ENCODE measurements at regions not wholly inside any gene's neighbourhood (a gene's known extent, or its start where the extent isn't known, plus 50 kb on each side); places are given as distances from the start of the nearest gene placed in this dataset.
"Not testable (repeated sequence)": the region's sequence is repeated elsewhere in the genome, so short reads cannot be mapped to it uniquely, and the experiment has no call there.

DNA sequence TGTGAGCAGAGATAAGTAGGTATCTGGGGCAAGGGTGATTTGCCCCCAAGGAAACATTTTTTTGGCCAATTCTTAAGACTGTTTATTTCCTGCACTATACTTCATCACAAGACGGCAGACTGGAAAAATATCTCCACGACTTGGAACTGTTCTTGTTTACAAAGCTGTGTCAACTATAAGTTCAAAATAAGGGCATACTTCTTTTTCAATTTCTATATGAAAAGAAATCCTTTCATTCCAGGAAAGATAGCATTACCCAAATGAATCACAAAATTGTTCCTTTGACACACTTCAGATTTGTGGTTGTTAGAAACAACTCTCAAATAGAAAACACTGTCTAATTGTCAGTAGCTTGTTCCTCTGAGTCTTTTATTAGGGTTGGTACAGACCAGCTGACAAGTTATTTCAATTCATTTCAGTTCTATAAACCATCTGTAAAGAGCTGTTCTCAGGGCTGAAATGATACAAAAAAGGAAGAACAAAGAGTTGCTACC lies 212.9 kb upstream of the PRDM1 start:
- Histone ChIP-seq H3K4me3 (ENCODE audit: low read length) (no peak overlapping the region), H3K27me3 (ENCODE audit: insufficient read depth, low read length) (no peaks in the 10 kb centered on the region), H3K9ac (ENCODE audit: low read depth, low read length) (no peak overlapping the region), H3K36me3 (ENCODE audit: insufficient read depth, low read depth, low read length) (no peaks in the 10 kb centered on the region), H3K4me1 (ENCODE audit: insufficient read depth, low read length) (peaks cover 3% of the 10 kb centered on the region; the same call in 1 of the 2 replicates), H3K27ac (ENCODE audit: low read length) (no peak overlapping the region), H3K9me3 (ENCODE audit: insufficient read depth, low read depth, low read length) (no peaks in the 10 kb centered on the region)

DNA sequence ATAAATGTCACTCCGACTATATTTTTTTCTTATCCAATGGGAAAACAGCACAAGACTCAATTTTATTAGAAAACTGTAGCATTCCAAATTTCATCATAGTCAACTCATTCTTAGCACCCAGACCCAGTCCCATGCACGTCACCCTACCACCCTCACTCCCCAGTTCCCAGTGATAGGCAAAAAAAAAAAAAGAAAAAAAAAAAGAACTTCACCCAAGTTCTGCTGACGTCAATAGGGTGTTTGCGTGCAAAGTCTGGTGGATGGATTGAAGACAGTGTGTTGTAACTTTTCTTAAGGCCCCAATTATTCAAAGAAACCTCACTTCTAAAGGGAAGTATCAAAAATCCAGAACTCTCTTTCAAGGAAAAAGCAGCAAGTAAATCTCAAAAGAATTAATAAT lies 213.9 kb upstream of the PRDM1 start:
- Histone ChIP-seq H3K36me3 (ENCODE audit: insufficient read depth, low read depth, low read length) (no peaks in the 10 kb centered on the region), H3K4me3 (ENCODE audit: low read length) (no peak overlapping the region), H3K4me1 (ENCODE audit: insufficient read depth, low read length) (peaks cover 3% of the 10 kb centered on the region; the same call in 1 of the 2 replicates), H3K9ac (ENCODE audit: low read depth, low read length) (no peak overlapping the region), H3K27ac (ENCODE audit: low read length) (no peak overlapping the region), H3K9me3 (ENCODE audit: insufficient read depth, low read depth, low read length) (no peaks in the 10 kb centered on the region), H3K27me3 (ENCODE audit: insufficient read depth, low read length) (no peaks in the 10 kb centered on the region)

DNA sequence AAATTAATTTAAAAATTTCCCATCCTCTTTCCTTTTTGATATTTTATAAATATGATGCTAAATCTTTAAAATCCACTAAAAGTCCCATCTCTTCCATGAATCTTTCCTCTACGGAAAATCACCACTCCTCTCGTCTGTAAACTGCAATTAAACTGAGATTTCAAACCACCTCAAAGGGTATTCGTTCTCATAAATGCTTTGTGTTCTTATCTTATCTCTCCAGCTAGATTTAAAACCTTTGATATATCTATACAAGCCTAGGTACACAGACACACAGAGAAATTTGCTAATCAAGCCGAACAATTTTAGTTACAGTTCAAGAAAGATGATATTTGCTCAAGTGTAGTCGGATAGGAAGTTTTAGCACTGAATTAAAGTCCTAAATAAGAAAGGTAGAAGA lies 214.6 kb upstream of the PRDM1 start:
- H3K9ac ChIP-seq (ENCODE audit: low read depth, low read length), result no peak overlapping the region
- H3K27me3 ChIP-seq (ENCODE audit: insufficient read depth, low read length), result no peaks in the 10 kb centered on the region
- no peak overlapping the region for H3K4me3 ChIP-seq (ENCODE audit: low read length)
- no peaks in the 10 kb centered on the region for H3K36me3 ChIP-seq (ENCODE audit: insufficient read depth, low read depth, low read length)
- H3K27ac ChIP-seq (ENCODE audit: low read length), result no peak overlapping the region
- no peaks in the 10 kb centered on the region for H3K9me3 ChIP-seq (ENCODE audit: insufficient read depth, low read depth, low read length)
- peaks cover 3% of the 10 kb centered on the region; the same call in 1 of the 2 replicates for H3K4me1 ChIP-seq (ENCODE audit: insufficient read depth, low read length)

DNA sequence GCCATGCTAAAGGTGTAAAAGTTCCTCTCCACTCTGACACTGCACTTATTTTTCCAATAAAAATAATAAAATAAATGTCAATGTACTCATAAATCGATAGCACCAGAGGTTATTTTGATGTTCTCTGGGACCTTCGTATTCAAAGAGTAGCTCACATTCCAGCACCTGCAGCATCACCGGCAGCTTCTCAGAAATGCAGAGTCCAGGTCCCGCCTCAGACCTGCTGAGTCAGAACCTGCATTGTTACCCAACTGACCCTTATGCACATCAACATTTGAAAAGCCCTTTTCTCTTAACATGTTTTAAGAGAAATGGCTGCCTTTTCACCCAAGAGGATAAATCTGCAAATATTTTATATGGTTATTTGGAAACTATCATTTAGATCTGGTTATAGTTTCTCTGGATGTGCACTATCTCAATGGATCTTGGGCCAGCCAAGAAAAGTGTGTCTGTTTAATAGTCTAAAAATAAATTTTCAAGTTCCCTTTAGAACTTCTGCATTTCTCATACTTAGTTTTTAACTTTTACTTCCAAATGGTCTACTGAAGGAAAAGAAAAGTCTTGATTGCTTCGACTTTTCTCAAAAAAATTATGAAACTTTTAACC lies 216.2 kb upstream of the PRDM1 start:
- Histone ChIP-seq H3K9ac (ENCODE audit: low read depth, low read length) (no peak overlapping the region), H3K27ac (ENCODE audit: low read length) (no peak overlapping the region), H3K4me1 (ENCODE audit: insufficient read depth, low read length) (peaks cover 3% of the 10 kb centered on the region; the same call in 1 of the 2 replicates), H3K4me3 (ENCODE audit: low read length) (no peak overlapping the region), H3K9me3 (ENCODE audit: insufficient read depth, low read depth, low read length) (no peaks in the 10 kb centered on the region), H3K27me3 (ENCODE audit: insufficient read depth, low read length) (no peaks in the 10 kb centered on the region), H3K36me3 (ENCODE audit: insufficient read depth, low read depth, low read length) (no peaks in the 10 kb centered on the region)

DNA sequence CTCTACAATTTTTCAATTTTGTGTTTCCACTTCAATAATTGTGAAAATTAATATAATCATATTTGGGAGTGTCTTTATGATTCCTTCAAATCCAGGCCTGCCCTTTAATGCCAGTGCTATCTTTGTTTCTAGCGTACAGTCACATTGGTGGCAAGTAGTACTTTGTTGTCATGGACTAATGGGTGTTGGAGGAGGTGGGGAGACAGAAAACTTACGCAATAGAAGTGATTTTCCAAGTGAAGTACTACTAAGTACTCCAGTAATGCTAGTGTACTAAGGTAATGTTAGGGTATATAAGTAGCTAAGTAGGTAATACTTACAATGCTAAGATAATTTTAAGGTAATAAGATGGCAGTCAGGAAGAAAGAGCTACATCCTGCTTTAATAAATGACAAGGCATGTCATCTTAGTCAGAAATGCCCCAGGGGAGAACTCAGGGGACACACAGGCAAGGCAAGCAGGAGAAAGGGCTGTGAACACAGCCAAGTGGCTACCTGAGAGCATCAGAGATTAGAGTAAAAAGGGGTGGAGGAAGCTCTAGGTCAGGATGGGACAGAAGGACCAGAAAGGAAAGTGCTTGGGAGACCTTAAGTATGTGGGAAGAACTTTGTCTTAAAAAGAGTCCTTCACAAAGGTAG lies 217.2 kb upstream of the PRDM1 start:
- H3K9me3 ChIP-seq (ENCODE audit: insufficient read depth, low read depth, low read length), result no peaks in the 10 kb centered on the region
- no peaks in the 10 kb centered on the region for H3K36me3 ChIP-seq (ENCODE audit: insufficient read depth, low read depth, low read length)
- H3K9ac ChIP-seq (ENCODE audit: low read depth, low read length), result no peak overlapping the region
- no peak overlapping the region for H3K4me3 ChIP-seq (ENCODE audit: low read length)
- H3K27me3 ChIP-seq (ENCODE audit: insufficient read depth, low read length), result no peaks in the 10 kb centered on the region
- H3K27ac ChIP-seq (ENCODE audit: low read length), result no peak overlapping the region
- H3K4me1 ChIP-seq (ENCODE audit: insufficient read depth, low read length), result peaks cover 3% of the 10 kb centered on the region; the same call in 1 of the 2 replicates

DNA sequence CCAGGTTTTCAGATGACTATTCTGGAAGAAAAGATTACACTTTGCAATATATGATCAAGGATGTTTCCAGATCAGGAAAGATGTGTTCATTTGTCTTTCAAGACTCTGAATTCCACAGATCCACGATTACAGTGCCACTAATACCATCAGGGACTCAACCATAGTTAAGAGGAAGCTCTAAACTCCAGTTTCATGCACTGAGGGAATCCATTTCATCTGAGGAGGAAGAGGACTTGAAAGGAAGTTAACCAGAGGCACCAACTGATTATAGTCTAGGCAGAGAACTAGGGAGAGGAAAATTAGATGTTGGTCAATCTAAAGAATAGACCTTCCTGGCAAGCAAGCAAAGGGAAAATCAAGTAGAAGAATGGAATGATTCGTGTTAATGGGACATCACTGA lies 218.3 kb upstream of the PRDM1 start:
- H3K36me3 ChIP-seq (ENCODE audit: insufficient read depth, low read depth, low read length), result no peaks in the 10 kb centered on the region
- H3K9ac ChIP-seq (ENCODE audit: low read depth, low read length), result no peak overlapping the region
- H3K27me3 ChIP-seq (ENCODE audit: insufficient read depth, low read length), result no peaks in the 10 kb centered on the region
- H3K27ac ChIP-seq (ENCODE audit: low read length), result no peak overlapping the region
- H3K4me3 ChIP-seq (ENCODE audit: low read length), result no peak overlapping the region
- no peaks in the 10 kb centered on the region for H3K9me3 ChIP-seq (ENCODE audit: insufficient read depth, low read depth, low read length)
- H3K4me1 ChIP-seq (ENCODE audit: insufficient read depth, low read length), result peaks cover 3% of the 10 kb centered on the region; the same call in 1 of the 2 replicates

DNA sequence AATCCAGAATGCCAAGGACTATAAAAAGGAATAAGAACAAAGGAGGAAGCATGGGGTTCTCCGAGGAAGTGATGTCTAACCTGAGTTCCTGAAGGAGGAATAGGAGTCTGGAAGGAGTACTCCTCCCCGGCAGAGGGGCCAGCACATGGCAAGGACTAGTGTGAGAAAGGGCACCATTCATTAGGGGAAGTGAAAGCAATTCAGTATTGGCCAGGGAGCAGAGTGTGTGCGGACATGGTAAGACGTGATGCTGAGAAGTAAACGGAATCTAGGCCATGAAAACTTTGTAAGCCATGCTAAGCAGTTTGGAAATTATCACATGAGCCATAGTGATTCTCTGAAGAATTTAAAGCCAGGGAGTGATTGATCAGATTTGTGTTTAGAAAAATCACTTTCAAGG lies 218.9 kb upstream of the PRDM1 start:
- no peaks in the 10 kb centered on the region for H3K9me3 ChIP-seq (ENCODE audit: insufficient read depth, low read depth, low read length)
- H3K36me3 ChIP-seq (ENCODE audit: insufficient read depth, low read depth, low read length), result no peaks in the 10 kb centered on the region
- no peak overlapping the region for H3K27ac ChIP-seq (ENCODE audit: low read length)
- H3K27me3 ChIP-seq (ENCODE audit: insufficient read depth, low read length), result no peaks in the 10 kb centered on the region
- no peak overlapping the region for H3K9ac ChIP-seq (ENCODE audit: low read depth, low read length)
- H3K4me3 ChIP-seq (ENCODE audit: low read length), result no peak overlapping the region
- peaks cover 3% of the 10 kb centered on the region; the same call in 1 of the 2 replicates for H3K4me1 ChIP-seq (ENCODE audit: insufficient read depth, low read length)

DNA sequence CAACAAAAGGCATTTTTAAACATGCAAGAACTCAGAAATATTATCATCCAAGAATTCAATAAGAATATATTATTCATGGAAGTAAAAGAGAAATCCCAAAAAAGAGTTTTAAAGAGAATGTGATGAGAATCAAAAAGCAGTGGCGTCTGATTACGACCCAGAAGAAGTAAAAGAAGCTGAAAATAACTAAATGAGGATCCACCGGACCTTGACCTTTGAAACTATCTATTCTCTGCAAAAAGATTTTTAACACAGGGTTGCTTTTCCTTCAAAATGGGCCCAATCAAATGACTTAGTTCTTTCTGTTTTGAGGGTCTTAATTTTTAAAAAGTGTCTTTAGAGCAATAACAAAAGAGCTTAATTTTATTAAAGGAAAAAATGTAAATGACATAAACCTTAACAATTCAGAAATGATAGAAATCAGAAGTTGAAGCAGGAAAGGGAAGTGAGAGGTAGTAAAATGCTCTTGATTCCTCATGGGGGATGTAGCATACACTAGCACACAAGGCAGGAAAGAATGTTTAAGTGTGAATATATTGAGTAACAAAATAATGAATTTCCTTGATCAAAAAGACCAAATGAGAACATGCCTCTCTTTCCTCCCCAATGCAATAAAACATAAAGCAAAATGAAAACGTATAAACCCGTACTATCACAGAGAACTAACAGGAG lies 223.1 kb upstream of the PRDM1 start:
- Histone ChIP-seq H3K27ac (ENCODE audit: low read length) (no peak overlapping the region), H3K36me3 (ENCODE audit: insufficient read depth, low read depth, low read length) (no peaks in the 10 kb centered on the region), H3K4me3 (ENCODE audit: low read length) (no peak overlapping the region), H3K9me3 (ENCODE audit: insufficient read depth, low read depth, low read length) (no peaks in the 10 kb centered on the region), H3K9ac (ENCODE audit: low read depth, low read length) (no peak overlapping the region), H3K27me3 (ENCODE audit: insufficient read depth, low read length) (no peaks in the 10 kb centered on the region), H3K4me1 (ENCODE audit: insufficient read depth, low read length) (no peaks in the 10 kb centered on the region)

DNA sequence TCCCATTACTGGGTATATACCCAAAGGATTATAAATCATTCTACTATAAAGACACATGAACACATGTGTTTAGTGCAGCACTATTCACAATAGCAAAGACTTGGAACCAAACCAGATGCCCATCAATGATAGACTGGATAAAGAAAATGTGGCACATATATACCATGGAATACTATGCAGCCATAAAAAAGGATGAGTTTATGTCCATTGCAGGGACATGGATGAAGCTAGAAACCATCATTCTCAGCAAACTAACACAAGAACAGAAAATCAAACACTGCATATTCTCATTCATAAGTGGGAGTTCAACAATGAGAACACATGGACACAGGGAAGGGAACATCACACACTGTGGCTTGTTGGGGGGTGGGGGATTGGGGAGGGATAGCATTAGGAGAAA lies 225.2 kb upstream of the PRDM1 start:
- H3K27me3 ChIP-seq (ENCODE audit: insufficient read depth, low read length); H3K9me3 ChIP-seq (ENCODE audit: insufficient read depth, low read depth, low read length); H3K27ac ChIP-seq (ENCODE audit: low read length); H3K4me3 ChIP-seq (ENCODE audit: low read length); H3K4me1 ChIP-seq (ENCODE audit: insufficient read depth, low read length); H3K36me3 ChIP-seq (ENCODE audit: insufficient read depth, low read depth, low read length); H3K9ac ChIP-seq (ENCODE audit: low read depth, low read length): not testable (repeated sequence)

DNA sequence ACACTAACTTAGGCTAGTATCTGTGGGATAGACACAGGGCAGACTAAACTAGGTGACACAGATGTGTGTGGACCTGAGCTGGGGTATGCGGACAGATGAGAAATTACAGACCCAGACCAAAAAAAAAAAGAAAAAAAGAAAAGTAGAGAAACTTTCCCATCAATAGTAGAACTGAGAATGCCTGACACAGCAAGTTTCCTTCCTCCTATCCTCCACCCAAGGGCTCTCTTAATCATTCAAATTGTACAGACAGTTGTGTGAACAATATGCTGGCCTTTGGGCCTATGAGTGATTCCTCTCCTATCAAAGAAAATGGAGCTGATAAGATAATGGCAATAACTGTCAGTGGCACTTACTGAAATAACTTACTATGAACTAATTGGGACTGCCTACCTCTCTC lies 226.7 kb upstream of the PRDM1 start:
- Histone ChIP-seq H3K27me3 (ENCODE audit: insufficient read depth, low read length) (no peaks in the 10 kb centered on the region), H3K4me3 (ENCODE audit: low read length) (no peak overlapping the region), H3K9me3 (ENCODE audit: insufficient read depth, low read depth, low read length) (no peaks in the 10 kb centered on the region), H3K4me1 (ENCODE audit: insufficient read depth, low read length) (no peaks in the 10 kb centered on the region), H3K9ac (ENCODE audit: low read depth, low read length) (no peak overlapping the region), H3K36me3 (ENCODE audit: insufficient read depth, low read depth, low read length) (no peaks in the 10 kb centered on the region), H3K27ac (ENCODE audit: low read length) (no peak overlapping the region)

DNA sequence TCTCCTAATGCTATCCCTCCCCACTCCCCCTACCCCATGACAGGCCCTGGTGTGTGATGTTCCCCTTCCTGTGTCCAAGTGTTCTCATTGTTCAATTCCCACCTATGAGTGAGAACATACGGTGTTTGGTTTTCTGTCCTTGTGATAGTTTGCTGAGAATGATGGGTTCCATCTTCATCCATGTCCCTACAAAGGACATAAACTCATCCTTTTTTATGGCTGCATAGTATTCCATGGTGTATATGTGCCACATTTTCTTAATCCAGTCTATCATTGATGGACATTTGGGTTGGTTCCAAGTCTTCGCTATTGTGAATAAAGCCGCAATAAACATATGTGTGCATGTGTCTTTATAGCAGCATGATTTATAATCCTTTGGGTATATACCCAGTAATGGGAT lies 227.5 kb upstream of the PRDM1 start:
- not testable (repeated sequence) for H3K27ac ChIP-seq (ENCODE audit: low read length); H3K9ac ChIP-seq (ENCODE audit: low read depth, low read length); H3K4me3 ChIP-seq (ENCODE audit: low read length); H3K9me3 ChIP-seq (ENCODE audit: insufficient read depth, low read depth, low read length); H3K27me3 ChIP-seq (ENCODE audit: insufficient read depth, low read length); H3K36me3 ChIP-seq (ENCODE audit: insufficient read depth, low read depth, low read length); H3K4me1 ChIP-seq (ENCODE audit: insufficient read depth, low read length)

DNA sequence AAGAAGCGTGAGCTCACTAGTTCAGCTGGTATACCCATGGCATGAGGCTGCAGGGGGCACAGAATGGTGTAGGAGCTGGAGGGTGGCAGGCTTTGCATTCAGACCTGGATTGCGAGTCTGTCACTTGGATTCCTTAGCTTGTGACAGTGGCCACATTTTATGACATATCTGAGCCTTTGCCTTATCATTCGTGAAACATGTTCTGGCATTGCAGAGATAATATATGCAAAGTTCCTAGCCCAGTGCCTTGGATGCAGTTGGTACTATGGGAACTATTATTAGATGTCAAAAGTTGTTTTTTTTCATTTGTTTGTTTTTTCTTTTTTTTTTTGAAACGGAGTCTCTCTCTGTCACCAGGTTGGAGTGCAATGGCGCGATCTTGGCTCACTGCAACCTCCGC lies 230.7 kb upstream of the PRDM1 start:
- Histone ChIP-seq H3K36me3 (ENCODE audit: insufficient read depth, low read depth, low read length) (no peaks in the 10 kb centered on the region), H3K27me3 (ENCODE audit: insufficient read depth, low read length) (no peaks in the 10 kb centered on the region), H3K27ac (ENCODE audit: low read length) (no peak overlapping the region), H3K9me3 (ENCODE audit: insufficient read depth, low read depth, low read length) (no peaks in the 10 kb centered on the region), H3K9ac (ENCODE audit: low read depth, low read length) (no peak overlapping the region), H3K4me1 (ENCODE audit: insufficient read depth, low read length) (peaks cover 4% of the 10 kb centered on the region; the same call in 1 of the 2 replicates), H3K4me3 (ENCODE audit: low read length) (no peak overlapping the region)
